ENCODE measurements at regions not wholly inside any gene's neighbourhood (a gene's known extent, or its start where the extent isn't known, plus 50 kb on each side); places are given as distances from the start of the nearest gene placed in this dataset.

DNA sequence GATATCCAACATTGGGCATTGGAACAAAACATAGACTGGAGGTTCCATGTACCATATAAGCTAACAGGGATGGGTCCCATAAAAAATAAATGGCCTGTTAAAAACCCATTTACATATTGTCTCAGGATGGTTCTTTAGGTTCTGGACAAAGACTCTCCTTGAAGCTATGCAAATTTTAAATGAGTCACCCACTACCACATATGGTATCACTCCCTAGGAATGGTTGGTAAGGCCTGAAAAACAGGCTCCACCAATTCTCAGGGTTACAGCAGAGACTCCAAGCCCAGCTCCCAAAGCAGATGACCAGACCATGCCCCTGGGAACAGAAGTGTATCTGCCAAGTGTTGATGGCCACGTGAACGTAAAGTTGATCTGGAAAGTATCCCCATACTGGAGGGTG is 190.7 kb upstream of the SPHKAP start:
- Histone ChIP-seq H3K27ac (replicated peaks) (no peak overlapping the region), H3K4me3 (replicated peaks; ENCODE audit: insufficient read depth, low read length) (no peak overlapping the region), H3K27me3 (ENCODE audit: insufficient read depth, poor library complexity, severe bottlenecking) (no peaks in the 10 kb centered on the region)
- no peak for DNase-seq (ENCODE audit: low read depth in 1 of 2, low spot score in 1 of 2)
- TF ChIP-seq REST (IDR thresholded peaks at IDR 0.05; ENCODE audit: insufficient replicate concordance, low read depth) (no peak), POLR2AphosphoS5 (IDR thresholded peaks at IDR 0.05; ENCODE audit: low read depth) (no peak), SPI1 (IDR thresholded peaks at IDR 0.05; ENCODE audit: borderline replicate concordance, low read depth) (no peak), CTCF (IDR thresholded peaks at IDR 0.05; ENCODE audit: insufficient read depth, low read length) (no peak), GABPA (IDR thresholded peaks at IDR 0.05; ENCODE audit: low read depth) (no peak)

DNA sequence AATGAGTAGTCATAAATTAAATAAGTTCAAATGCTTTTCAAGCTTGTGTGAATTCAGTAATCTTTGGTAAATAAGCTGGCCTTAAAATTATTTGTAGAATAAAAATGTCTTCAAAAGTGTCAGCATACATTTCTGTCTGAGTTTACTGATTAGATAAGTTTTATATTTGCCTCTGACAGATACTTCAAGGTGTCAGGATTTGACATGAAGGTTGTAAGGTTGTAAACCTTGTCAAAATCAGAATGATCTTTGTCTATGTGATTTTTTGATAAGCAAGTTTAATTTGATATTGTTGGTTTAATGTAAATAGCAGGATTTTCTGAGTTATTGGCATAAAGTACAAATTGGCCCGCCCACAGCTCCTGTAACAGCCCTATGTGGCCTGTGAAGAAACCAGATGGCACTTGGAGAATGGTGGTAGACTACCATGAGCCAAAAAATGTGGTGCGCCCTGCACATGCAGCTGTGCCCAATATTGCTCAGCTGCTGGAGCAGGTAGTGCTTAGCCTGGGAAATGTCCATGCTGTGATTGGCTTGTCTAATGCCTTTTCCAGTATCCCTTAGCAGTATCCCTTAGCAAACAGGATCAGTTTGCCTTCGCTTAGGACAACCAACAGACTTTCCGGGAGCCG is 188.0 kb upstream of the SPHKAP start:
- no peaks in the 10 kb centered on the region for H3K27me3 ChIP-seq (ENCODE audit: insufficient read depth, poor library complexity, severe bottlenecking)
- H3K27ac ChIP-seq (replicated peaks) = no peak overlapping the region
- no peak for DNase-seq (ENCODE audit: low read depth in 1 of 2, low spot score in 1 of 2)
- H3K4me3 ChIP-seq (replicated peaks; ENCODE audit: insufficient read depth, low read length) = no peak overlapping the region
- TF ChIP-seq GABPA (IDR thresholded peaks at IDR 0.05; ENCODE audit: low read depth) (no peak), SPI1 (IDR thresholded peaks at IDR 0.05; ENCODE audit: borderline replicate concordance, low read depth) (no peak), CTCF (IDR thresholded peaks at IDR 0.05; ENCODE audit: insufficient read depth, low read length) (no peak), POLR2AphosphoS5 (IDR thresholded peaks at IDR 0.05; ENCODE audit: low read depth) (no peak), REST (IDR thresholded peaks at IDR 0.05; ENCODE audit: insufficient replicate concordance, low read depth) (no peak)

GRCh38 chr2:228367356-228367755 is 185.9 kb upstream of the SPHKAP start:
- H3K27ac ChIP-seq (replicated peaks) = no peak overlapping the region
- no peak for TF ChIP-seq SPI1 (IDR thresholded peaks at IDR 0.05; ENCODE audit: borderline replicate concordance, low read depth)
- TF ChIP-seq GABPA (IDR thresholded peaks at IDR 0.05; ENCODE audit: low read depth) = no peak
- TF ChIP-seq CTCF (IDR thresholded peaks at IDR 0.05; ENCODE audit: insufficient read depth, low read length) = no peak
- no peak for TF ChIP-seq REST (IDR thresholded peaks at IDR 0.05; ENCODE audit: insufficient replicate concordance, low read depth)
- no peak for TF ChIP-seq POLR2AphosphoS5 (IDR thresholded peaks at IDR 0.05; ENCODE audit: low read depth)
- DNase-seq (ENCODE audit: low read depth in 1 of 2, low spot score in 1 of 2) = no peak
- no peaks in the 10 kb centered on the region for H3K27me3 ChIP-seq (ENCODE audit: insufficient read depth, poor library complexity, severe bottlenecking)
- no peak overlapping the region for H3K4me3 ChIP-seq (replicated peaks; ENCODE audit: insufficient read depth, low read length)

Measured in HL-60 (cell line).